ENCODE measurements at regions not wholly inside any gene's neighbourhood (a gene's known extent, or its start where the extent isn't known, plus 50 kb on each side); places are given as distances from the start of the nearest gene placed in this dataset.
"Not testable (repeated sequence)": the region's sequence is repeated elsewhere in the genome, so short reads cannot be mapped to it uniquely, and the experiment has no call there.

- TF ChIP-seq CTCF, POLR2A (IDR thresholded peaks at IDR 0.05): not testable (repeated sequence)
Observed at GRCh38 chr1:206285024-206285960, 82.0 kb downstream of the SRGAP2 start.
